ENCODE measurements at regions not wholly inside any gene's neighbourhood (a gene's known extent, or its start where the extent isn't known, plus 50 kb on each side); places are given as distances from the start of the nearest gene placed in this dataset.

GRCh38 chr2:11009891-11010290 is 98.2 kb downstream of the KCNF1 start:
- 69 to 81% methylated on average over 6 of the region's 6 CpGs for WGBS, 2 donors
- ATAC-seq (no peak), DNase-seq (no peak)
- H3K9me3 ChIP-seq, result peaks cover 0 to 27% (median 5%) of the 10 kb centered on the region in 11 donors
- no peaks in the 10 kb centered on the region for H3K4me1 ChIP-seq
- H3K4me3 ChIP-seq, result no peak overlapping the region
- peaks cover 0 to 10% (median 0%) of the 10 kb centered on the region in 7 donors for H3K27me3 ChIP-seq
- H3K27ac ChIP-seq, result no peak overlapping the region
- TF ChIP-seq CTCF (IDR thresholded peaks at IDR 0.05), result no peak
- H3K36me3 ChIP-seq, result no peaks in the 10 kb centered on the region
- intact Hi-C loops (cut with DNase I), result no loop called here

GRCh38 chr2:11011359-11011758 is 99.6 kb downstream of the KCNF1 start:
- no peak for ATAC-seq
- WGBS, 2 donors, result 76 to 81% methylated on average over 7 of the region's 7 CpGs
- intact Hi-C loops (cut with DNase I), result no loop called here
- no peak for TF ChIP-seq CTCF (IDR thresholded peaks at IDR 0.05)
- Histone ChIP-seq H3K27ac (no peak overlapping the region), H3K4me1 (no peaks in the 10 kb centered on the region), H3K36me3 (no peaks in the 10 kb centered on the region), H3K9me3 (peaks cover 0 to 27% (median 5%) of the 10 kb centered on the region in 11 donors), H3K27me3 (peaks cover 0 to 12% (median 2%) of the 10 kb centered on the region in 7 donors), H3K4me3 (no peak overlapping the region)
- no peak for DNase-seq

GRCh38 chr2:11012131-11012693 is 100.5 kb downstream of the KCNF1 start:
- Histone ChIP-seq H3K27ac (no peak overlapping the region), H3K9me3 (peaks cover 0 to 27% (median 5%) of the 10 kb centered on the region in 11 donors), H3K36me3 (no peaks in the 10 kb centered on the region), H3K4me3 (no peak overlapping the region), H3K4me1 (no peaks in the 10 kb centered on the region), H3K27me3 (peaks cover 0 to 19% (median 4%) of the 10 kb centered on the region in 7 donors)
- WGBS, 2 donors, result 78 to 83% methylated on average over 6 of the region's 6 CpGs
- DNase-seq, result no peak
- ATAC-seq, result no peak
- intact Hi-C loops (cut with DNase I), result no loop called here
- no peak for TF ChIP-seq CTCF (IDR thresholded peaks at IDR 0.05)

- TF ChIP-seq CTCF (IDR thresholded peaks at IDR 0.05), result no peak
- H3K4me3 ChIP-seq, result no peak overlapping the region
- ATAC-seq (no peak), DNase-seq (no peak)
- intact Hi-C loops (cut with DNase I), result no loop called here
- peaks cover 0 to 22% (median 4%) of the 10 kb centered on the region in 7 donors for H3K27me3 ChIP-seq
- H3K27ac ChIP-seq, result no peak overlapping the region
- H3K4me1 ChIP-seq, result no peaks in the 10 kb centered on the region
- 82 to 86% methylated on average over 6 of the region's 6 CpGs for WGBS, 2 donors
- no peaks in the 10 kb centered on the region for H3K36me3 ChIP-seq
- peaks cover 0 to 27% (median 5%) of the 10 kb centered on the region in 11 donors for H3K9me3 ChIP-seq
These were observed 101.5 kb downstream of the KCNF1 start for GRCh38 chr2:11013196-11013595.

Data from heart right ventricle (tissue), 16 donors.